ENCODE measurements at regions not wholly inside any gene's neighbourhood (a gene's known extent, or its start where the extent isn't known, plus 50 kb on each side); places are given as distances from the start of the nearest gene placed in this dataset.

- no peak for DNase-seq (ENCODE audit: extremely low read depth, low read depth)
- no peak for TF ChIP-seq CTCF (IDR thresholded peaks at IDR 0.05; ENCODE audit: low read depth, low read length)
Observed at GRCh38 chr13:90613076-90613795, 734.3 kb upstream of the MIR17HG start.

- DNase-seq (ENCODE audit: extremely low read depth, low read depth): no peak
- no peak for TF ChIP-seq CTCF (IDR thresholded peaks at IDR 0.05; ENCODE audit: low read depth, low read length)
Observed at GRCh38 chr13:90615236-90615635, 732.3 kb upstream of the MIR17HG start.

GRCh38 chr13:90615767-90616166 lies 731.7 kb upstream of the MIR17HG start:
- DNase-seq (ENCODE audit: extremely low read depth, low read depth): no peak
- no peak for TF ChIP-seq CTCF (IDR thresholded peaks at IDR 0.05; ENCODE audit: low read depth, low read length)

GRCh38 chr13:90618133-90618532 lies 729.4 kb upstream of the MIR17HG start:
- TF ChIP-seq CTCF (IDR thresholded peaks at IDR 0.05; ENCODE audit: low read depth, low read length): no peak
- no peak for DNase-seq (ENCODE audit: extremely low read depth, low read depth)

- no peak for DNase-seq (ENCODE audit: extremely low read depth, low read depth)
- no peak for TF ChIP-seq CTCF (IDR thresholded peaks at IDR 0.05; ENCODE audit: low read depth, low read length)
Observed at GRCh38 chr13:90622541-90622940, 724.9 kb upstream of the MIR17HG start.

GRCh38 chr13:90623318-90624011 lies 724.0 kb upstream of the MIR17HG start:
- no peak for TF ChIP-seq CTCF (IDR thresholded peaks at IDR 0.05; ENCODE audit: low read depth, low read length)

GRCh38 chr13:90627813-90628212 lies 719.7 kb upstream of the MIR17HG start:
- DNase-seq (ENCODE audit: extremely low read depth, low read depth): no peak
- no peak for TF ChIP-seq CTCF (IDR thresholded peaks at IDR 0.05; ENCODE audit: low read depth, low read length)

More at GRCh38 chr13:90623318-90624011, 724.0 kb upstream of the MIR17HG start:
- no peak for DNase-seq (ENCODE audit: extremely low read depth, low read depth)

All from AG09319 (cell line).